ENCODE measurements at regions not wholly inside any gene's neighbourhood (a gene's known extent, or its start where the extent isn't known, plus 50 kb on each side); places are given as distances from the start of the nearest gene placed in this dataset.
"Not testable (repeated sequence)": the region's sequence is repeated elsewhere in the genome, so short reads cannot be mapped to it uniquely, and the experiment has no call there.

DNA sequence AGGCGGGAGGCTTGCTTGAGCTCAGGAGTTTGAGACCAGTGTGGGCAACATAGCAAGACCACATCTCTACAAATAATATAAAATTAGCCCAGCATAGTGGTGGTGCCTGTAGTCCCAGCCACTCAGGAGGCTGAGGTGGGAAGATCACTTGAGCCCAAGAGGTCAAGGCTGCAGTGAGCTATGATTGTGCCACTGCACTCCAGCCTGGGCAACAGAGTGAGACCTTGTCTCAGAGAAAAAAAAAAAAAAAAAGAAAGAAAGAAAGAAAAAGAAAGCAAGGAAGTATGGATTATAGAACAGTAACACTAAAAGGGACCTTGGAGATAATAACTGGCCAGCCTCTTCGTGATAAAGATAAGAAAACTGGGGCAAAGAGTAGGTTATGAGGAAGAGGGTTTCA, 130.4 kb downstream of the PLCE1 start:
- not testable (repeated sequence) for DNase-seq (ENCODE audit: low read depth, low spot score)

GRCh38 chr10:94125268-94125667, 131.5 kb downstream of the PLCE1 start:
- DNase-seq (ENCODE audit: low read depth, low spot score) = not testable (repeated sequence)

- no peak for DNase-seq (ENCODE audit: low read depth, low spot score)
Observed at GRCh38 chr10:94125856-94126255, 132.1 kb downstream of the PLCE1 start.

- no peak for DNase-seq (ENCODE audit: low read depth, low spot score)
Observed at GRCh38 chr10:94129393-94130130, 135.8 kb downstream of the PLCE1 start.

DNA sequence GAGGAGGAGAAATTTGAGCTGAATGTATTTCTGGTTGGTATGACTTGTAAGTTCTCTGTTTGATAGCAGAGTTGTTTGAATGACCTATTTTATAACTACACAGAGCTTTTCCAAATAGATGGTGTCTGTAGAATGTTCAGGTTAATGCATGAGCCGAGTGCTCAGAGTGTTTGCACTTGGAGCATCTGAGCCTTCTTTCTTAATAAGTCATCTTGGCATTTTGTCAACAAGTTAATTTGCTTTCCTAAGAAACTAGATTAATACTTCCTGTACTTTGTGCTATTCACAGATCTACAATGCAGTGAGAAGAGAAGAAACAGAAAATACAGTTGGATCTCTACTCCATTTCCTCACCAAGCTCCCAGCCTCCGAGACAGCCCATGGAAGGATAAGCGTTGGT, 138.2 kb downstream of the PLCE1 start:
- DNase-seq (ENCODE audit: low read depth, low spot score) = no peak

DNA sequence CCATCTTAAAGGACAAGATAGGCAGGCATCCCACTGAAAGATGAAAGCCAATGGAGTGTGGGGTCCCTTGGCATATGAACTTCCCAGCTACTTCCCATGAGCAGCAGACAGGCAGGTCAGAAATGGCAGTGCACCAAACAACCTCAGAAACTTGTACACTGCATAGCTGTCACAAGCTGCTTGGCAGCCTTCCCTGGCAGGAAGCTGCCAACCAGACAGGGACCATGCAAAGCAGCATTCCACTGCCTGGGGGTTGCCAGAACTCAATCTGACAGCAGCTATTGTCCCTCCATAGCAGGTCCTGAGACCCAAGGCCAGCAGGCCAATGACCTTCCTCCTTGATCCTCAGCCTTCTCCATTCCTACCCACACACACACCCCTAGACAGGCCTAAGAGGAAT, 139.5 kb downstream of the PLCE1 start:
- DNase-seq (ENCODE audit: low read depth, low spot score) = no peak

DNA sequence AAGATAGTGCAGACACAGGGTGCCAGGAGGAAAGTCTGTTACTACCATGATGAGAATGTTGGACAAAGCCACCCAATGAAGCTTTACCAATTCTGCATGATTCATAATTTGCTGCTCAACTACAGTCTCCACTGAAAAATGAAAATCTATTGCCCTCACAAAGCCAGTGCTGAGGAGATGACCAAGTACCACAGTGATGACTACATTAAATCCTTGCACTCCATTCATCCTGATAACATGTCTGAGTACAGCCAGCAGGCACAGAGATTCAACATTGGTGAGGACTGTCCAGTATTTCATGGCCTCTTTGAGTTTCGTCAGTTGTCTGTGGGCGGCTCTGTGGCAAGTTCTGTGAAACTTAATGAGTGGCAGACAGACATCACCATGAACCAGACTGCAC, 144.0 kb downstream of the PLCE1 start:
- DNase-seq (ENCODE audit: low read depth, low spot score) = no peak

- DNase-seq (ENCODE audit: low read depth, low spot score) = no peak
Observed at GRCh38 chr10:94138391-94138790, 144.7 kb downstream of the PLCE1 start.

DNA sequence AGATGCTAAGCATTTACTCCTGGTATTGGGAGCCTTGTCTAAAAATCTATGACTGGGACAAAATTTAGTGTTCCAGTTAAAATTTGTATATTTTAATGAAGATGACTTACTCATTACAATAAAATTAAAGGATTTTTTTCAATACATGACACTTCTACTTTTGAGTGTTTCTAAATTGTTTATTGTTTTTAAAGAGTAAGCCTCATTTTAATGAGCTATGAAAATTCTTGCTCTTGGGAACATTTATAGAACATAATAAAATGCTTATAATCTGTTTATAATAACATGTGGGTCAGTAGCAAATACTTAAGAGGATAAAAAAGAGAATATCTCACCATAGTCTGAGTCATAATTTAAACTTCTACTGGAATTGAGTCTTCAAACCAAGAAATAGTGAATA, 149.5 kb downstream of the PLCE1 start:
- no peak for DNase-seq (ENCODE audit: low read depth, low spot score)

DNA sequence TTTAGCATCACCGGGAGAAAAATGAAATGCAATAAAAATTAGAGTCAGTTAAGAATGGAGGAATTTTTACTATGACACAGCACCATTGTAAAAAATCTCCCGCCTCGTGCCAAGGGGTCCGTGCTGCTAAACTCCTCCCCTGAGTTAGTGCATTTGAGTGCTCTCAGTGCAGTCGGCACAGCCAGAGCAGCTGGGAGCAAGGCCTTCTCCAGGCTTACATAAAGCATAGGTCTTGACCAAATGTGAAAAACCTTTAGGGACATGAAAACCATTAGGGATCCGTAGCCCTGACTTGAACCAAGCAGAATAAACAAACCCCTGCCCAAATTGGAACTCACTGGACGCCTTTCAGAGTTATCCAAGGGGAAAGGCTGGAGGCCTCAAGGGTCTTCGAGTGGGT, 152.6 kb downstream of the PLCE1 start:
- no peak for DNase-seq (ENCODE audit: low read depth, low spot score)

GRCh38 chr10:94146746-94147145, 153.0 kb downstream of the PLCE1 start:
- DNase-seq (ENCODE audit: low read depth, low spot score) = no peak

- no peak for DNase-seq (ENCODE audit: low read depth, low spot score)
Observed at GRCh38 chr10:94149702-94150101, 156.0 kb downstream of the PLCE1 start.

- no peak for DNase-seq (ENCODE audit: low read depth, low spot score)
Observed at GRCh38 chr10:94150541-94151184, 156.9 kb downstream of the PLCE1 start.

GRCh38 chr10:94155722-94156271, 162.1 kb downstream of the PLCE1 start:
- no peak for DNase-seq (ENCODE audit: low read depth, low spot score)

DNA sequence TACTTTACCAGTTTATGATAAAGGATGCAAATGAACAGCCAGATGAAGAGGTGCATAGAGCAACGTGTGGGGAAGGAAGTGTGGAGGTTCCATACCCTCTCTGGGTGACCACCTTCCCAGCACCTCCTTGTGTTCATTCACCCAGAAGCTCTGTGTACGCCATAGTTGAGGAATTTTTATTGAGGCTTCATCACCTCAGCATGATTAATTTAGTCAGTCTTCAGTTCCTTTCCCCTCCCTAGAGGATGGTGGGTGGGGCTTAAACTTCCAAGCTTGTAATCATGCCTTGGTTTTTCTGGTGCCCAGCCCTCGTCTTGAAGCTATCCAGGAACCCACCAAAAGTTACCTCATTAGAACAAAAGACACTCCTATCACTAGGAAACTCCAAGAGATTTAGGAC, 162.7 kb downstream of the PLCE1 start:
- DNase-seq (ENCODE audit: low read depth, low spot score) = no peak

GRCh38 chr10:94165158-94165611, 171.5 kb downstream of the PLCE1 start:
- not testable (repeated sequence) for DNase-seq (ENCODE audit: low read depth, low spot score)

DNA sequence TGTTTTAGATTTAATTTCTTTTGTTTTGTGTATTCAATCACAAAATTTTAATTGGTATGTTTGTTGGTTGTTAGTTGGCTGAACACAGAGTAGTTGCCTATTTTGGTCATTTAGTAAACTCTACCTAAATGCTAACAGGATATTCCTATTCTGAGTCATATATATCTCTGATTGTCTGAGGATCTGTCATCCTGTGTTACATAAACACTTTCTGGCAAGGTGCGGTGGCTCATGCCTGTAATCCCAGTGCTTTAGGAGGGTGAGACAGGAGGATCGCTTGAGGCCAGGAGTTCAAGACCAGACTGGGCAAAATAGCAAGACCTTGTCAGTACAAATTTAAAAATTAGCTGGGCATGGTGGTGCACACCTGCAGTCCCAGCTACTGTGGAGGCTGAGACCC, 178.6 kb downstream of the PLCE1 start:
- no peak for DNase-seq (ENCODE audit: low read depth, low spot score)

- no peak for DNase-seq (ENCODE audit: low read depth, low spot score)
Observed at GRCh38 chr10:94173594-94173993, 179.9 kb downstream of the PLCE1 start.

DNA sequence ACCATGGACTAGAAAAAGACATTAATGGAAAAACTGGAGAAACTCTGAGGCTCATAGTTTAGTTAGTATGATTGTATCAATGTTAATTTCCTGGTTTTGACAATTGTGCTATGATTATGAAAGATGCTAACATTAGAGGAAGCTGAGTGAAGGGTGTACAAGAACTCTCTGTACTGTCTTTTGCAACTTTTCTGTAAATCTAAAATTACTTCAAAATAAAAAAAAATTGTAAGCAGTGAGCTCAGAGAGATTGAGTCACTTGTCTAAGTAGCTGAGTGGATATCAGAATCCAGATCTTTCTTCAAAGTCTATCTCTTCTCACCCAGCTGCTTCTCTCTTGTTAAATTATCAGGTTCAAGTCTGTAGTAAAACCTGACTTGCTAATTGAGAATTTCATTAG, 181.1 kb downstream of the PLCE1 start:
- no peak for DNase-seq (ENCODE audit: low read depth, low spot score)

GRCh38 chr10:94178475-94179253, 184.1 kb downstream of the NOC3L start:
- no peak for DNase-seq (ENCODE audit: low read depth, low spot score)

GRCh38 chr10:94180576-94180975, 182.2 kb downstream of the NOC3L start:
- DNase-seq (ENCODE audit: low read depth, low spot score) = no peak

DNA sequence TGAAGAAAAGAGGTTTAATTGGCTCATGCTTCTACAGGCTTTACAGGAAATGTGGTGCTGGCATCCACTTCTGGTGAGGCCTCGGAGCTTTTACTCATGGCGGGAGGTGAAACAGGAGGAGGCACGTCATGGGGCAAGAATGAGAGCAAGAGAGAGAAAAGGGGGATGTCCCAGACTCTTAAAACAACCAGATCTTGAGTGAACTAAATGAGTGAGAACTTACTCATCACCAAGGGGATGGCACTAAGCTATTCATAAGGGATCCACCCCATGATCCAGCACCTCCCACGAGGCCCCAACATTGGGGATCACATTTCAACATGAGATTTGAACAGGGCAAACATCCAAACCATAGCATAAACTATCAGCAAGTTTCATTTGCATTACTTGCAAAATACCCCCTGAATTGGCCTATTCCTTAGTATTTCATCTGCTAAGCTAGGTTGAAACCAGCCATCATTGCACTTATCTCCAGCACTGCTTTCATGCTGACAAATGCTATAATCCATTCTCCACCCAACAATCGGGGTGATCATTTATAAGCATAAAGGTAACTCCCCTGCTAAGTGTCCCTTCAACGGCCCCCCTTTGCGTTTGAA, 179.0 kb downstream of the NOC3L start:
- DNase-seq (ENCODE audit: low read depth, low spot score) = no peak
